Keratinocyte (primary cell): ENCODE measurements at regions not wholly inside any gene's neighbourhood (a gene's known extent, or its start where the extent isn't known, plus 50 kb on each side); places are given as distances from the start of the nearest gene placed in this dataset.

Experiments used
- CTCF ChIP-seq, 3 experiments: IDR thresholded peaks in 1 of 3; conservative IDR thresholded peaks in 1 of 3; optimal IDR thresholded peaks in 1 of 3; 2 replicates in 2 of 3; 3 replicates in 1 of 3; pipeline versions ENCODE3 to v1.5.1; 2011; ENCODE audit warnings: low read length in 3 of 3, mild to moderate bottlenecking in 3 of 3, moderate library complexity in 2 of 3, control low read depth in 1 of 3, inconsistent platforms in 1 of 3; ENCODE audit not compliant: insufficient read depth in 2 of 3; ENCODE audit errors: extremely low read depth in 1 of 3
- EZH2 ChIP-seq: IDR thresholded peaks from one replicate; pipeline ENCODE4 v1.6.1; 2012; ENCODE audit warnings: inconsistent platforms, mild to moderate bottlenecking, low read length, moderate library complexity

- TF ChIP-seq CTCF (optimal IDR thresholded peaks at IDR 0.05 in 1 of 3, IDR thresholded peaks at IDR 0.05 in 1 of 3, conservative IDR thresholded peaks at IDR 0.05 in 1 of 3; ENCODE audit: extremely low read depth in 1 of 3, insufficient read depth in 2 of 3, low read length in 3 of 3) (no peak), EZH2 (no peak)
Measured at GRCh38 chr12:77238335-77238734, 173.0 kb upstream of the E2F7 start.
